ENCODE measurements at regions not wholly inside any gene's neighbourhood (a gene's known extent, or its start where the extent isn't known, plus 50 kb on each side); places are given as distances from the start of the nearest gene placed in this dataset.

DNA sequence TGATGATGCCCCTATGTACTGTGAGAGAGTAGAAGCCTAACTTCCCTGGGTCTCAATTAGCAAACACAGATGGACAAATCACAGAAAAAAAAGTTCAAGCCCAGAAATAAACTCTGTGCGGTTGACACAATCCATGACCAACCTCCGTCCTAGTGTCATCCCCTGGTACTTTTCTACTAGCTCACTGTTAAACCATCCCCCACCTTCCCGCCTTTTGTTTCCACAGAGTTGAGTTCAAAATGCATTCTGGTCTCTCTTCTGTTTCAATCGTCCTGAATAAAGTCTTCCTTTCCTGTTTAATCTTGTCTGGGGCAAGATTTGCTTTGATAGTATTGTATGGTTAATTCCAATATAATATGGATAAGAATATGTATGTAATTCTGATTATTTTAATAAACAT, 199.9 kb downstream of the SLC6A15 start:
- no peak for TF ChIP-seq ZNF274 (IDR thresholded peaks at IDR 0.05; ENCODE audit: low read depth, low read length)
- TF ChIP-seq SUZ12 (IDR thresholded peaks at IDR 0.05; ENCODE audit: extremely low read depth, insufficient read depth, insufficient read length): no peak
